NCI-H1694 (cell line): ENCODE measurements at regions not wholly inside any gene's neighbourhood (a gene's known extent, or its start where the extent isn't known, plus 50 kb on each side); places are given as distances from the start of the nearest gene placed in this dataset.
"Not testable (repeated sequence)": the region's sequence is repeated elsewhere in the genome, so short reads cannot be mapped to it uniquely, and the experiment has no call there.

Source experiments
- DNase-seq: peaks from one replicate; lab custom pipeline; 2025; lab: John Stamatoyannopoulos, UW

DNA sequence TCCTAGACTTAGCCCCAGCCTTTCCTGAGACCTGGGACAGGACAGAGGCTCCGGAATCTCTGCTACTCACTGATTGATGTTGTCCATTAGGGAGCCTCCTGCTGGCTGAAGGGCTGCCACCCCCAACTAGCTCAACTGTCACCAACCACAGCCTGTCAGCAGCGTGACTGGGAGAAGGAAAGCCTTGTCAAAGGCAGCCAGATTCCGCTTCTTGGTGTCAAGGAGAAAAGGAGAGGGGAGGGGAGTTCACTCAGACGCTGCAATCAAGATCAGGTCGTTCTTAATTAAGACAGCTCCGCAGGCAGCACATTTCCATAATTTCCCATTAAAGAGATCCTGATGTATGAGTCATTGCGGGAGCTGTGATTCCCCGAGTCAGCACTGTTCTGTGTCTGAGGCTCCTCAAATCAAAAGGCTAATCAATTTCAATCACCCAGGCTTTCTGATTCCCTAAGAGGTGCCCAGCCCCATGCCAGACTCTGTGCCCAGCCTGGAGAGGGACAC is 152.8 kb upstream of the ZBED5 start:
- no peak for DNase-seq

DNA sequence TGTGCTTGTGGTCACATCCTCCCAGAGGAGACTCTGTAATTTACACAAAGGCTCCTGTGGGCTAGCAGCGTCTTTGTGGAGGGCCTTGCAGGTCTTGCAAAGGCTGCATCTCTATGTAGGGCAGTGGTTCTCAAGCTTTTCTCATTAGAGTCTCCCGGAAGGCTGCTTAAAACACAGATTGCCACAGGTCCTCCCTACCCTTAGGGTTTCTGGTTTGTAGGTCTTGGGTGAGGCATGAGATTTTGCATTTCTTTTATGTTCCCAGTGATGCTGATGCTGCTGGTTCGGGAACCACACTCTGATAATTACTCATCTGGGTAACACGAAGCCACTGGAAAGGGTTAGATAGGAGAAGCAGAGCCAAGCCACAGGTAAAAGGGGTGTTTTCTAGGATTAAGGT is 151.3 kb upstream of the ZBED5 start:
- DNase-seq, result no peak

DNA sequence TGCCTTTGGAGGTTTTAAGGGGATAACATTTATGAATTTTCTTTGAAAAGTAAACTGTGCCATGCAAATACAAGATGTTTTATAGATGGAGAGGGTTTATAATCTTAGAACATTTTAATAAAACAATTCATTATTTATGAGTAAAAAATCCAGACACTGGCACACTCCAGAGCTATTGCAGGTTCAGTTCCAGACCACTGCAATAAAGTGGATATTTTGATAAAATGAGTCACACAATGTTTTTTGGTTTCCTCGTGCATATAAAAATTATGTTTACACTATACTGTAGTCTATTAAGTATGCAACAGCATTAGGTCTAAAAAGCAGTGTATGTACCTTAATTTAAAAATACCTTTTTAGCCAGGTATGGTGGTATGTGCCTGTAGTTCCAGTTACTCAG is 146.2 kb upstream of the ZBED5 start:
- no peak for DNase-seq

DNA sequence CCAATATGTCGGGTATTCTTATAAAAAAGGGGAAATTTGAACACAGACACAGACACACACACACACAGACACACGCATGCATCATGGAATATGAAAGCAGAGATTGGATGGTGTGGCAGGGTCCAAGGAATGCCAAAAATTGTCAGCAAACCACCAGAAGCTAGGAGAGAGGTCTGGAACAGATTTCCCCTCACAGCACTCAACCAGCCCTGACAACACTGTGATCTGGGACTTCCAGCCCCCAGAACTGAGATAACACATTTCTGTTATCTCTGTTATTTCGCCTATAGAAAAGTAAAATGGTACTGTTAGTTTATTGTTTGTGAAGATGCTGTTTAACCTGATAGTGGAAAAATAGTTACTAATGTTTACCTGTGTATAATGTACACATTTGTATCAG is 145.4 kb upstream of the ZBED5 start:
- DNase-seq, result no peak

DNA sequence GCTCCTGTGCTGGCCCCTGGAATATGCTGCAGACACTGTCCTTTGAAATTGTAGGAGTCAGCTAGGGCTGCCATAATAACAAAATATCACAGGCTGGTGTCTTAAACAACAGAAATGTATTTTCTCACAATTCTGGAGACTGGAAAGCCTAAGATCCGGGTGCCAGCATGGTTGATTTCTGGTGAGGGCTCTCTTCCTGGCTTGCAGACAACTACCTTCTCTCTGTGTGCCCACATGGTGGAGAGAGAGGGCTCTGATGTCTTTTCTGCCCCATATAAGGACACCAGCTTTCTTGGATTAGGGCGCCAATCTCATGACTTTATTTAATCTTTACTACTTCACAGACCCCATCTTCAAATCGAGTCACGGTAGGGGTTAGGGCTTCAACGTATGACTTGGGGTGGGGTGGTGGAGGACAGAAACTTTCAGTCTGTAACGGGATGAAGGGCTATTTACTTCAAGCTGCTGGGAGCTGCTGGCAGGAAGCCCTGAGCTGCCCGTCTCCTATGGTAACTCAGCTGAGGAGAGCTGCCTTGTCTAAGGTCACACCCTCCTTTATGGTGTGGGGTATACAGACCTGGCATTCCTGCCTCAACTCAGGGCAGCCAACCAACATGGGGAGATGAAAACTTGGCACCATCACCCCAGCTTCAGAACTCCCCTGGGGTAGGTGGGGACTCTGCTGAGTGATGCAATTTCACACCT is 142.9 kb upstream of the ZBED5 start:
- no peak for DNase-seq

DNA sequence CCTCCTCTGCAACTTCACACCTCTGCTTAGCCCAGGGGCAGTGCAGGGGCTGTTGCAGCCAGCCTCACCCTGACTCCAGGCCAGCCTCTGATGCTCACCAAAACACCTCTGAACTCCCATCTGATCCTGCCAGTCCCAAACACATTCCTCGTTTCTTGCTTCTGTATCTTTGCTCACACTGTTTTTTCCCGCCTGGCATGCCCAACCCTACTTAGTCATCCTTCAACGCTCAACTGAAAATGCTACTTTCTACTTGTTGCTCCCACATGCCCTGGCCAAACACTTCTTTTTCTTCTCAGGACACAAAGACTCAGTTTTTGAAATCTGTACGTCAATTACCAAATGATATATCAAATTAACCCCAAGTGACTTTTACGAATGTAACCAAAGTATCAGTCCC is 140.8 kb upstream of the ZBED5 start:
- no peak for DNase-seq

DNA sequence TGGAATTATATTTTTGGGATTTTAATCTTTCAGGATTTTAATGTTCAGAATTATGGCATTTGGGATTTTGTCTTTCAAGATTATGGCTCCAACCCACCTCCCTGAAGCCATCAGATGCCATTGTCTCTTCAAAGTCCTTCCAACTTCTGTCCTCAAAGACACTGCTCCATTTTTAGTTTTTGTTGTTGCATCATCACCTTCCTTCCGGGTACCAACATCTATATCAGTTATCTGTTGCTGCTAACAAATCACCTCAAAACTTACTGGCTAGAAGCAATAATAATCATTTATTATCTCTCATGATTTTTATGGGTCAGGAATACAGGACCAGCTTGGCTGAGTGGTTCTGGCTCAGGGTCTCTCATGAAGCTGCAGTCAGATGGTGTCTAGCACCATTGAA is 138.8 kb upstream of the ZBED5 start:
- no peak for DNase-seq

DNA sequence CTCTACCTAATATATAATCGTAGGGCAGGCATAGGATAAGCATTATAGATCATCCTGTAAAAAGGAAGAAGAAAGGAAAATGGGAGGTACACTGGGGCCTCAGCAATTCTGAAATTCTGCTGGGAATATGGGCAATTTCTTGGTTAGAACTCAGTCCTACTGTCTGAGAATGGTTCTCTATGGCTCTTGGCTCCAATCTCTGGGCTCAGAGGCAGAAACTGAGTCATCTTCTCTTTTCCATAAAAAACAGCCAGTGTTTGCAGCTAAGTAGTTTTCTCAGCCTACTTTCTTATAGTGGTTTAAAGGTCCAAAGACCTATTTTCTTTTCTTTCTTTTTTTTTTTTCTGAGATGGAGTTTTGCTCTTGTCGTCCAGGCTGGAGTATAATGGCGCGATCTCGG is 135.8 kb upstream of the ZBED5 start:
- no peak for DNase-seq

DNA sequence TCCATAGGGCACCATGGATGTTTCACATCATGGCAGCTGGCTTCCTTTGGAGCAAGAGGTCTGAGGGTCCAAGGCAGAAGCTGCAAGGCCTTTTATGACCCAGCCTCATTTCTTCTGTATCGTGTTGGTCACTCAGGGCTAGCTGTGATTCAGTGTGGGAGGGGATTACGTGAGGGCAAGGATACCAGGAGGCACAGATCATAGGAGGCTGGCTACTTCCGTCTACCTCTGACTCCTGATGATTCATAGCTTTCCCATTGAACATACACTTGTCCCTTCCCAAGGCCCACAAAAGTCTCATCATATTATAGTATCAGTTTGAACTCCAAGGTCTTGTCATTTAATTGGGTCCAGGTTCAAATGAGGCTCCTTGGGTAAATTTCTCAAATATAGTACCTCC is 135.3 kb upstream of the ZBED5 start:
- DNase-seq, result no peak

DNA sequence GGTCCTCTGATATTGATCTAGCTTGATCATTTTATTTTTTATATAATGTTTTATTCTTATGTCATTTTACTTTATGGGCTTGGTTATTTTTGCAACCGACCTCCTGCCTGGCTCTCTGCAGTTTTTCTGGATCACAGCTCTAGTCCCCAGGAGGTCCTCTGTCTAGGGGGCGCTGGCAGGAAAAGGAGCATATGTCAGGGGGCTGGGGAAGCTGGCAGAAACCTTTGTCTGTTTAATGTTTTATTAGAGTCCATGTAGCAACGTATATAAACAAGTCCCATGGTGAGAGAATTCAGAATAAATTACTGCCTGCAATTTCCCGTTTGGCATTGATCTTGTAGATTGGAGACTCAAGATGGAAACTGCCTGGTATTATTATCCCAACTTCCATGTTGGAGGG is 133.5 kb upstream of the ZBED5 start:
- no peak for DNase-seq

DNA sequence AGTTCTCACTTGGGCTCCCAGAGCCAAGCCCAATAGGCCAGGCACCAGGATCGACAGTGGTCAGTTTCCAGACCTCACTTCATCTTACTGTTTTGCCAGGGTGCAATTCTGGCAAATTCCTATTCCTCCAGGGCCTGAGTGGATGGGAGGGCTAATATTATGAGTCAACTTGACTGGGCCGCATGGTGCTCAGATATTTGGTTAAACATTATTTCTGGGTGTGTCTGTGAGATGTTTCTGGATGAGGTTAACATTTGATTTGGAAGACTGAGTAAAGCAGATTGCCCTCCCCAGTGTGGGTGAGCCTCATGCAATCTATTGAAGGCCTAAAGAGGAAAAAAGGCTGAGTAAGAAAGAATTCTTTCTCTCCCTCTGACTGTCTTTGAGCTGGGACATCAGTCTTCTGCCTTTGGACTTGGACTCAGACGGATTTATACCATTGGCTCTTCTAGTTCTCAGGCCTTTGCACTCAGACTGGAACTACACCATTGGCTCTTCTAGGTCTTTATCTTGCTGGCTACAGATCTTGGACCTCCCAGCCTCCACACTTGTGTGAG is 132.9 kb upstream of the ZBED5 start:
- no peak for DNase-seq

DNA sequence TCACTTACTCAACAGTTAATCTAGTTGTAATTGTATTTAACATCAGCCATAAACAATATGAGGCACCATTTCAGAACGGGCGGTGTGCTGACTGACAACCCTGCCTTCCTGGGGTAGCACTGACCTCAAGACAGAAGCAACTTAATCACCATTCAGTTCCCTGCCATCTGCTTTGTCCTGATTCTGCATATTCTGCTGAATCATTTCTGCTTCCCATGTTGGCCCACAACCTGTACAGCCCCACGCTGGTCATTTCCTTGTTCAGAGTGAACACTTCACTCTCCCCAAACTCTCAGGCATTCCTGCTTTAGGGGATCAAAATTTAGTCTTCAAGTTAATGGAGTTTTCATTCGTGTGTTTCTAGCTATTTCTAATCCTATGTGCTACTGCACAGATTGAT is 132.3 kb upstream of the ZBED5 start:
- no peak for DNase-seq

DNA sequence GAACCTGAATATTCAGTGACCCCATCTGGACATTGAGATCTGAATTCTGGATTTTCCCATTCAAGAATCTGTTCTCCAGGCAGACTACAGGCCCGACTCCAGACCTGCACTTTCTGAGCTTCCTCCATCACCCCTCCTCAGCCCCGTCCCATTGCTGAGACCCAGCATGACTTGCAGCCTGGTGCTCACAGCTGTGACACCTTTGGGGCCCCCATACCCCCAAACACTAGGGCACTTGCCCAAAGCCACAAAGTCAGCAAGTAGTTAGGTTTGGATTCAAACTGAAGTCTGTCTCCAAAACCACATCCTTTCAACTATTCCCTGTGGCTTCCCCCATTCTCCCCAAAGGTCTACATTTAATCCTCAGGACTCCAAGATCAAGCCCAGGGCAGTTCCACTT is 128.2 kb upstream of the ZBED5 start:
- no peak for DNase-seq

DNA sequence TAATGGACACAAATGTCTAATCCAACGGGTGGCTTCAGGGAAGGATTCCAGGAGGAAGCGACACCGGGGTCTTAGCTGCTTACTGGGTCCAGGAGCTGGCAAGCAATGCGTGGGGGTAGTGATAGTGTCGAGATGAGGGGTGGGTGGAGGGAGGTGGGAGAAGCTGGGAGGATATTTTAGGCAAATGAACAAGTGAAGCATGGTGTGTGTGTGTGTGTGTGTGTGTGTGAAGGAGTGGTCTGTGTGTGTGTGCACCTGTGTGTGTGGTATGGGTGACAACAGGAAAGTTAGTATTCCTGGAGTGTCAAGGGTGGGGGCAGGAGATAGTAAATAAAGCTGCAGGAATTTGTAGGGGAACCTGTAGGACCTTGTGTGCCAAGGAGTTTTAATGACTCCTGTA is 126.9 kb upstream of the ZBED5 start:
- DNase-seq, result no peak

DNA sequence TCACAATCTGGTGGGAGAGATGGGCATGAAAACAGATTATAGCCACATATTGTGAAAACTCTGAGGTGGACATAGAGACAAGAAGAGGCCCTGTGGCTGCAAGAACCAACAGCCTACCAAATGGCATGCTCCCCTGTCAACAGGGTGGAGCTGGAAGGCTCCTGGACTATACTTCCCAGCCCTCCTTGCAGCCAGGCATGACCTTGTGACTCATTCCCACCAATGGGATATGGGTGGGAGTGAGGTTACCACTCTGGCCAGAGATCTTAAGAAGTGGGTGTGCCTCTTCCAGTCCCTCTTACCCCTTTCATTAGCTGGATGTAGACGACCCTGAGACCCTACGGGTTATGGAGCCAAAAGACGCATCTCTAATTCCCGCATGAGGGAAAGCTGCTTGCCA is 126.4 kb upstream of the ZBED5 start:
- no peak for DNase-seq

DNA sequence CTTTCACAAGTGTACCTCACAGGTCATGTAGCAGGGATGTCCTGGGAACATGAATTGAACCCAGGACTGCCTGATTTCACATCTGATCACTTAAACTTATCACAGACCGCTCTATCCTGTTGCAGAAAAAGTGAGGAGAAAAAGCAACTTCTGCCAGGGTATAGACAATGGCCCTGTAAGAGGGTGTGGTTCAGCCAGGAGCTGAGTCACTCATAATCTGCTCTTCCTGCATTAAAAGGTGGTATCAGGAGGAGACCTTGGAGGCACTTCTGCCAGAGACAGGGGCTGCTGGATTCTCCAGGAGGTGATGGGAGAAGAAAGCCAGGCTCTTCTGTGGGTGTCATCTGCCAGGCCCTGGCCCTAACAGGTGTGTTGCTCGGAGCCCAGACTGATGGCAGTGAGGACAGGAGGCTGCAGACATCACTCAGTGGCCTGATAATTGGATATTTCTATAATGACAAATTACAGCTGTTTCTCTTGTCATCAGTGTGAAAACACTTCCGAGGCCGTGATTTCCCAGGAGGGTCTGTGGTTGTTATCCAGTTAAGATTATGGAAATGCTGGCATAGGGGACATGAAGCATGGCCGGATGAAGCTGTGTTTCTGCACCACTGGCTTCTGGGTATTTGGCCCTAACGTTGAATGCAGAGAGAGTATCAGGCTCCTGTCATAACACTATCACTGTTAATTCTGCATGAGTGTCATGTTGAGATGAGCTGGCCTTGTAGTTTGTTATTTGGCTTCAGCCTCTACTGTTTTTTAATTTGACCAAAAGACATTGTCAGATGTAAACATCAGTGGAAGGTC is 125.1 kb upstream of the ZBED5 start:
- peak; percentile 3 for DNase-seq

DNA sequence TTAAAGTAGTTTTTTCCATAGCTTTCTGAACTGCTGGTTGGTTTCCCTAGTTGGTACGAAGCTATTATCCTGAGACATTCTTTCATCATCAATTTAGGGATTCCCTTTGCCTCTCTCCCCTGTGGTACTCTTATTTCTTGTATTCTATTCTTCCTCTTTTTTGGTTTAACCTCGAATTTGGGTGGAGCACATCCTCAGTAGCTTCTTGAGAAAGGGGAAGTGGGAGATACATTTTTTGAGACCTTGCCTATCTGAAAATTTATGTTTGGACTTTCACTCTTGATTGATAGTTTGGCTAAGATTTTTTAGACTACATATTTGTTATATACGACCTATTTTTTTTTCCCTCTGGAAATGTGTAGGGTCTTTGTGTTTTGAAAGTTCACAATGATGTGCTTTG is 121.7 kb upstream of the ZBED5 start:
- DNase-seq, result no peak

DNA sequence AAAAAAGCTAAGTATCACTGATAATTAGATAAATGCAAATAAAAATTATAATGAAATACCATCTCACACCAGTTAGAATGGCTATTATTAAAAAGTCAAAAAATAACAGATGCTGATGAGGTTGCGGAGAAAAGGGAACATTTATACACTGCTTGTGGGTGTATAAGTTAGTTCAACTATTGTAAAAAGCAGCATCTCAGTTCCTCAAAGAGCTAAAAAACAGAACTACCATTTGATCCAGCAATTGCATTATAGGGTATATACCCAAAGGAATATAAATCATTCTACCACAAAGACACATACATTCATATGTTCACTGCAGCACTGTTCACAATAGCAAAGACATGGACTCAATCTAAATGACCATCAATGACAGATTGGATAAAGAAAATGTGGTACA is 120.3 kb upstream of the ZBED5 start:
- DNase-seq, result no peak

DNA sequence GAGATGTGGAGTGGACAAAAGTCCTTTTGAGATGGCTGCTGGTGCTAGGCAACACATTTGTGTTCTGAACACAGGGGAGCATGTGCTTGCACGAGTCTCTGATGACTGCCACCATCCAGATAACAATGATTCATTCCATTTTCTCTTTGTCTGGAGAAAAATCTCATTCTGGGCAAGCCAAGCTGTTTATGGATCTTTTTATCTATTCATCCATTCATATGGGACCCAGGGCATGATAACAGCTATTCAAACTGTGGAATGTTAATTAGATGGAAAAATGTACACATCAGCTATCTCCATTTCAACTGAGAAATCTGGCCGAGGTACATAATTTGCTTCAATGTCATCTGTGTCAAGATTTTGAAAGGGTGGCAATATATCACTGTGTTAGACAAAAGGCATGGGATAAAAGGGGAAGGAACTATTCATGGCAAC is 117.5 kb upstream of the ZBED5 start:
- DNase-seq, result no peak

DNA sequence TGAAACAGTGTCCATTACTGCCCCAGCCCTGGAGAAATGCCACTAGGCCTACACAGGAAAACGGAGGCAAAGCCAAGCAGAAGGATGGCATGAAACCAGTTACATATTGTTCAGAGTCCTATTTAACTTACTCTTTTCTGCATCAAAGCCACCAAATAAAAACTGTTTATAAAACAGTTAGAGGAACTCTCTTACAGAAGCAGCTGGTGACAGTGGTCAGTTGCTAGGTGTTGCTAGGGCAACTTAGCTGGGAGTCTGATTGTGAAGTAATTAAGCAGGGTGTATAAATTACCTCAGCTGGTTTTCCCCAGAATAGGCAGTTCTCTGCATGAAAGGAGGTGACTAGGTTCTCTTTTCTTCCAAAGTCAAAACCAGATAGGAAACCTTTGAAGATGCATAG is 115.6 kb upstream of the ZBED5 start:
- peak; percentile 27 for DNase-seq

DNA sequence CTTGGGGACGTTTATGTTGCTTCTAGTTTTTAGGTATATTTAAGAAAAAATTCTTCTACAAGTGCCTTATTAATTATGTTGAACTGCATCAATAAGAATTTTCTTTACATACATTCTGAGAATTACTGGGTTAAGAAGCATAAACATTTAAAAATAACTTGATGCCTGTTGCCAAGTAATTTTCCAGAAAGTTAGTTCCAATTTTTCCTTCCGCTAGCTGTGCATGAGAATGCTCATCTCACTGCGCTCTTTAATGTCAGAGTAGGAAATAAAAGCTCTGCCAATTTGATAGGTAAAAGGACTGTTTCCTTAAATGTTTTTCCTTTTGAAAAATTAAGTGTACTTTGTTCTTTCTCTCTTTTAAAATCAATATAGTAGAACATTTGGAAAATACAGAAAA is 113.1 kb upstream of the ZBED5 start:
- no peak for DNase-seq

DNA sequence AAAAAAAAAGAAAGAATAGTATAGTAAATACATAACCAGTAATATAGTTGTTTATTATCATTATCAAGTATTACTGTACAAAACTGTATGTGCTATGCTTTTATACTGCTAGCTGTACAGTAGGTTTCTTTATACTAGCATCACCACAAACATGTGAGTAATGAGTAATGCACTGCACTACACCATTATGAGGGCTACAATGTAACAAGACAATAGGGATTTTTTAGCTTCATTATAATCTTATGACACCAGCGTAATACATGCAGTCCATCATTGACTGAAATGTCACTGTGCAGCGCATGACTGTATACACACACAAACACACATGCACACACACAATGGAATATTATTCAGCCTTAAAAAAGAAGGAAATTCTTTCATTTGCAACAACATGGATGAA is 111.5 kb upstream of the ZBED5 start:
- no peak for DNase-seq

DNA sequence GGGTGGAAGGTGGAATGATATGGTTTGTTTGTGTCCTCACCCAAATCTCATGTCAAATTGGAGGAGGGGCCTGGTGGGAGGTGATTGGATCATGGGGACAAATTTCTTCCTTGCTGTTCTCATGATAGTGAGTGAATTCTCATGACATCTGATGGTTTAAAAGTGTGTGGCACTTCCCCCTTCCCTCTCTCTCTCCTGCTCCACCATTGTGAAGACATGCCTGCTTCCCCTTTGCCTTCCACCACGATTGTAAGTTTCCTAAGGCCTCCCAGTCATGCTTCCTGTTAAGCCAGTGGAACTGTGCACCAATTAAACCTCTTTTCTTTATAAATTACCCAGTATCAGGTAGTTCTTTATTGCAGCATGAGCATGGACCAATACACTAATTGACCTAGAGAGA is 99.0 kb upstream of the ZBED5 start:
- DNase-seq, result not testable (repeated sequence)
